NCI-H2029 treated with DMSO at 0.1 percent for 48 hours (cell line): ENCODE measurements at regions not wholly inside any gene's neighbourhood (a gene's known extent, or its start where the extent isn't known, plus 50 kb on each side); places are given as distances from the start of the nearest gene placed in this dataset.

Experiments
- DNase-seq: peaks from one replicate; lab custom pipeline; 2025; lab: John Stamatoyannopoulos, UW

- DNase-seq: no peak
These were observed 538.6 kb downstream of the TNS3 start for GRCh38 chr7:47043304-47043703.

GRCh38 chr7:47042669-47043068 lies 539.2 kb downstream of the TNS3 start:
- DNase-seq: no peak

- DNase-seq: no peak
These were observed 541.0 kb downstream of the TNS3 start for GRCh38 chr7:47040795-47041347.

GRCh38 chr7:47039904-47040303 lies 542.0 kb downstream of the TNS3 start:
- no peak for DNase-seq

GRCh38 chr7:47039089-47039648 lies 542.7 kb downstream of the TNS3 start:
- no peak for DNase-seq

GRCh38 chr7:47038621-47039020 lies 543.3 kb downstream of the TNS3 start:
- DNase-seq: no peak

- DNase-seq: no peak
These were observed 544.3 kb downstream of the TNS3 start for GRCh38 chr7:47037607-47038006.

- no peak for DNase-seq
These were observed 545.0 kb downstream of the TNS3 start for GRCh38 chr7:47036909-47037308.

- no peak for DNase-seq
These were observed 546.4 kb downstream of the TNS3 start for GRCh38 chr7:47035522-47035921.

- DNase-seq: no peak
These were observed 547.7 kb downstream of the TNS3 start for GRCh38 chr7:47034180-47034579.

GRCh38 chr7:47032536-47032908 lies 549.4 kb downstream of the TNS3 start:
- DNase-seq: no peak

- no peak for DNase-seq
These were observed 550.0 kb downstream of the TNS3 start for GRCh38 chr7:47031786-47032535.

GRCh38 chr7:47028284-47028683 lies 553.6 kb downstream of the TNS3 start:
- DNase-seq: no peak

- no peak for DNase-seq
These were observed 554.1 kb downstream of the TNS3 start for GRCh38 chr7:47027695-47028240.

- DNase-seq: peak; percentile 88
These were observed 555.0 kb downstream of the TNS3 start for GRCh38 chr7:47026780-47027361.

- no peak for DNase-seq
These were observed 556.9 kb downstream of the TNS3 start for GRCh38 chr7:47024991-47025390.

- no peak for DNase-seq
These were observed 573.5 kb downstream of the TNS3 start for GRCh38 chr7:47008461-47008860.

- DNase-seq: no peak
These were observed 574.4 kb downstream of the TNS3 start for GRCh38 chr7:47007471-47007870.

GRCh38 chr7:47000561-47000960 lies 581.4 kb downstream of the TNS3 start:
- no peak for DNase-seq

GRCh38 chr7:46999866-47000265 lies 582.0 kb downstream of the TNS3 start:
- no peak for DNase-seq

GRCh38 chr7:46996972-46997371 lies 584.9 kb downstream of the TNS3 start:
- DNase-seq: no peak

- DNase-seq: no peak
These were observed 588.5 kb downstream of the TNS3 start for GRCh38 chr7:46993396-46993795.

GRCh38 chr7:46990761-46991160 lies 591.1 kb downstream of the TNS3 start:
- no peak for DNase-seq
